ENCODE measurements at regions not wholly inside any gene's neighbourhood (a gene's known extent, or its start where the extent isn't known, plus 50 kb on each side); places are given as distances from the start of the nearest gene placed in this dataset.

DNA sequence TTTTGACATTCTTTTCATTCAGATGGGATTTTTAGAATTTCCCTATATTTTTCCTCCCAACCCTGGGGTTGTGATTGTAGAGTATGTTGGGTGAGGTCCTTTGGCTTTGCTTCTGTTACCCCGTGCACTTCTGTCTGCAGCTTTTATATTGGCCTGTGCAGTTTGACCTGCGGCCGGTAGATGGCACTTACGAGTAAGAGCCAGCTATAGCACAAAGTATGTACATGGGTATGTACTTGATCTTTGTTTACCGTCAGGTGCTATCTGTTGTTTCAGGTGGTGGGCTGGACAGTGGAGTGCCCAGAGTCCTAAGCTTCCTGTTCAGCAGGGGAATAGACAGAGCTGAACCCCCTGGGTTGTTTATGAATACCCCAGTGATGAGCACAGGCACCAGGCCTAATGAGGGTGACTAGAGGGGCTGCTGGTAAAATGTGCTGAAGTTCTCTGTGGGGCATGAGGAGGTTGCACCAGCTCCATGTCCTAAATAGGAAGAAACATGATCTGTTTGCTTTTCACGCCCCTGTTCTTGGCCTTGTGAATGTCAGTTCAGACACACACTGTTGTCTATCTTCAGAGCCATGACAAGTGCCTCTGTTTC is 58.9 kb upstream of the THUMPD2 start (continued):
- TF ChIP-seq ZHX2 (IDR thresholded peaks at IDR 0.05; ENCODE audit: low read depth) (no peak), ZHX2 (CRISPR knock-in tag; IDR thresholded peaks at IDR 0.05; ENCODE audit: borderline replicate concordance) (no peak), ZNF614 (CRISPR knock-in tag; IDR thresholded peaks at IDR 0.05; ENCODE audit: borderline replicate concordance) (no peak; the same call in 1 of the 2 replicates), SP1 (IDR thresholded peaks at IDR 0.05) (no peak), SP1 (CRISPR knock-in tag; IDR thresholded peaks at IDR 0.05) (no peak), REPIN1 (CRISPR knock-in tag; IDR thresholded peaks at IDR 0.05; ENCODE audit: borderline replicate concordance, low read depth) (no peak), ZNF549 (CRISPR knock-in tag; IDR thresholded peaks at IDR 0.05) (no peak), KLF12 (CRISPR knock-in tag; IDR thresholded peaks at IDR 0.05; ENCODE audit: borderline replicate concordance) (no peak), YEATS2 (CRISPR knock-in tag; IDR thresholded peaks at IDR 0.05; ENCODE audit: borderline replicate concordance) (no peak), MTF2 (CRISPR knock-in tag; IDR thresholded peaks at IDR 0.05; ENCODE audit: borderline replicate concordance) (no peak)
- TF ChIP-seq, protein P1, sequence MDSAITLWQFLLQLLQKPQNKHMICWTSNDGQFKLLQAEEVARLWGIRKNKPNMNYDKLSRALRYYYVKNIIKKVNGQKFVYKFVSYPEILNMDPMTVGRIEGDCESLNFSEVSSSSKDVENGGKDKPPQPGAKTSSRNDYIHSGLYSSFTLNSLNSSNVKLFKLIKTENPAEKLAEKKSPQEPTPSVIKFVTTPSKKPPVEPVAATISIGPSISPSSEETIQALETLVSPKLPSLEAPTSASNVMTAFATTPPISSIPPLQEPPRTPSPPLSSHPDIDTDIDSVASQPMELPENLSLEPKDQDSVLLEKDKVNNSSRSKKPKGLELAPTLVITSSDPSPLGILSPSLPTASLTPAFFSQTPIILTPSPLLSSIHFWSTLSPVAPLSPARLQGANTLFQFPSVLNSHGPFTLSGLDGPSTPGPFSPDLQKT (CRISPR knock-in tag; IDR thresholded peaks at IDR 0.05; ENCODE audit: borderline replicate concordance): no peak

Measured in HepG2 (cell line).